ENCODE measurements at regions not wholly inside any gene's neighbourhood (a gene's known extent, or its start where the extent isn't known, plus 50 kb on each side); places are given as distances from the start of the nearest gene placed in this dataset.

GRCh38 chr1:185488808-185489207, 171.8 kb upstream of the IVNS1ABP start:
- TF ChIP-seq CTCF (IDR thresholded peaks at IDR 0.05; ENCODE audit: extremely low read depth in 1 of 2, insufficient read depth in 1 of 2, low read depth in 1 of 2, low read length in 2 of 2) (no peak), MAX (IDR thresholded peaks at IDR 0.05; ENCODE audit: insufficient read depth, insufficient read length) (no peak), POLR2A (IDR thresholded peaks at IDR 0.05; ENCODE audit: low read depth, low read length) (no peak)

All from endothelial cell of umbilical vein (primary cell).